NCI-H1436 treated with DMSO at 0.1 percent for 48 hours (cell line): ENCODE measurements at regions not wholly inside any gene's neighbourhood (a gene's known extent, or its start where the extent isn't known, plus 50 kb on each side); places are given as distances from the start of the nearest gene placed in this dataset.

Experiments
- DNase-seq: peaks from one replicate; lab custom pipeline; 2025; lab: John Stamatoyannopoulos, UW

DNA sequence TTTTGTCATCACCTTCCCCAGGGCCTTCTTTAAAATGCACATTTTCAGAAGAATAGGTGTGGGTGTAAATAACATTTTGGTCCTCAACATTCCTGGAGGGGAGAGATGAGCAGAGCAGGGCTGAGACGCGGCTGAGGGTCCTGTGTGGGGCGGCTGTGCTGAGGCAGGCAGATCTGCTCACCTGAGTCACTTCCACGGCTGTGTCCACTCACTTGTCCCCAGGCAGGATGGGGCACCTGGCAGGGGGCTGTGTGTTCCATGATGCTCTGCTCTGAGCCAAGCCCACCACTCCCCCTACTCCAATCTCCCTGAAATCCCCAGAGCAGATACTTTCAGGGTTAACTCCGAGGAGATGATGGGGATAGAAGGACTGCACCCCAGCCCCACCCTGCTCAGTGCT lies 93.8 kb downstream of the GLRX3 start:
- no peak for DNase-seq

GRCh38 chr10:130230611-130231010 lies 94.4 kb downstream of the GLRX3 start:
- DNase-seq = no peak

GRCh38 chr10:130231251-130231741 lies 95.1 kb downstream of the GLRX3 start:
- no peak for DNase-seq

DNA sequence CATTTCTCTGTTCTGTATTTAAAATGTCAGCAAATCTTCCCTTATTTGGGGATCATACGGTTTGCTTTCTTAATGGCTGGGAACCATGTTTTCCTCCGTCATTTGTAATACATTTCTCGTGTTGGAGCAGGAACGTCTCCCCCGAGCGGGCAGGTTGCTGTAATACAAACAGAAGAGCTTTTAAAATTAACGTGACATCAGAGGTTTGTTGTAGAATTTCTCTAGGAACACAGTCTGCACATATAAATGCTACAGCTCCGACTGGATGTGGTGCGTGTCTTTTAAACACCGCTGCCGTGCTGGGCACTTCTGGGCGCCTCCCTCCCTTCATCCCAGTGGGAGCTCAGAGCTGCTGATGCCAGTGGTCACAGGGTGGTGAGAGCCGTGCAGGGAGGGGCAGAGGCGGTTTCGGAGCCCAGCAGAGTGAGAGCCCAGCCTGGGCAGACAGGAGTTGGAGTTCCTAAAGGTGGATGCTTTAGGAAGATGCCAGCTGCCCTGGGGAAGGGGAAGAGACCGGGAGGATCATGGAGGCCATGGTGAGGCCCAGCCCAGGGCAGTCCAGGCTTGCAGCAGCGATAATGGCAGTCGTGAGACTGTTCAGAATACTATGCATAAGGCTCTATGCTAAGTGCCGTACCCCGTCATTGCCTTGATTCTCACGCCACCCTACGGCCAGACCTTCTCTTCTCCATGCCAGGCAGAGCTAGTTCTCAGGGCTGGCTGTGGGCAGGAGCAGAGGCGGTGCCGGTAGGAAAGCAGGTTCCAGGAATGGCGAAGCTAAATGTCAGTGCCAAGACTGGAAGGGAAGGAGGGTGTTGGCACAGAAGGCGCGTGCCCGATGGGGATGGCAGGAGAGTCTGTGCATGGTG lies 96.2 kb downstream of the GLRX3 start:
- DNase-seq = no peak

DNA sequence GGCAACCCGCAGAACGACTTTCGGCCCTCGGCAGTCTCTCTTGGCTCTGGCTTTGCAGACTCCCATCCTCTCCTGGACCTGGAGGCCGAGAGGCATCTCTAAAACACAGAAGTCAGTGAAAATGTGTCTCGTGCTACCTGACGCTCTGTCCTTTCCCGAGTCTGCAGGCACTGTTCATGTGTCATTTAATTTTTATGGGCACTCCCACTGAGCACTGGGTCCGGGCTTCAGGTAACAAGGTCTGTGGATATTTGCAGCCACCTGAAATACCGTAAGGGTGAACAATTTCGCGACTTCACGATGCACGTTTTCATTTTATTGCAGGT lies 96.8 kb downstream of the GLRX3 start:
- DNase-seq = no peak

GRCh38 chr10:130233426-130233825 lies 97.2 kb downstream of the GLRX3 start:
- no peak for DNase-seq

GRCh38 chr10:130234171-130234965 lies 98.2 kb downstream of the GLRX3 start:
- DNase-seq = no peak

GRCh38 chr10:130236711-130237110 lies 100.5 kb downstream of the GLRX3 start:
- DNase-seq = no peak

DNA sequence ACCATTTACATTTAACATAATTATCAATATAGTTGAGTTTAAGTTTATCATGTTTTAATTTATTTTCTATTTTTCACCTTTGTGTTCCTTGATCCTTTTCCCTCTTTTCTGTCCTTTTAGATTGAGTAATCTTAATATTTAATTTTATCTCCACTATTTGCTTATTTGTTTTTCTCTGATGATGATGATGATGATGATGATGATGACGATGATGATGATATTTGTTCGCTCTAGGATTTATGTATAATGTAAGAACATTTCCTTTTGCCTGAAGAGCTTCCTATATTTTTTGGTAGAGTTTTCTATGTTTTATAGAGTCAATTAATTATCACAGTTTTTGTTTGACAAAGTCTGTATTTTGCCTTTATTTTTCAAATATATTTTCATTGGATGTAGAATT lies 104.2 kb downstream of the GLRX3 start:
- DNase-seq = no peak

DNA sequence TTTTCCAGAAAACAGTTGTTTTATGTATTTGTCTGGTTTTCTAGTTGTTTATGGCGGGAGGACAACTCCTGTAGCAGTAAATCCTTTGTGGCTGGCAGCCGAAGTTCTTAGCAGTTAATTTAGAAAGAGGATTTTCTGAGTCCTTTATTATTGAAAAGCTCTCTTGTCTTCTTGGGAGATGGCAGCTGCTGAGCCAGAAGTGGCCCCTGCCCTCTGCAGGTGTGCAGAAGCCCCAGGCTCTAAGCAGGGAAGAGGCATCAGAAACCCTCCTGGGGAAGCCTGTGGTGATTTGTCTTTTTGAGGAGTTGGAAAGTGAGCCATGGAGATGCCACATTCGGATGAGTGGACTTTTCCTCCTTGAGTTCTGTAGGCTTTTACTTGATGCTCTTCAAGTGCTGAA lies 106.3 kb downstream of the GLRX3 start:
- no peak for DNase-seq

DNA sequence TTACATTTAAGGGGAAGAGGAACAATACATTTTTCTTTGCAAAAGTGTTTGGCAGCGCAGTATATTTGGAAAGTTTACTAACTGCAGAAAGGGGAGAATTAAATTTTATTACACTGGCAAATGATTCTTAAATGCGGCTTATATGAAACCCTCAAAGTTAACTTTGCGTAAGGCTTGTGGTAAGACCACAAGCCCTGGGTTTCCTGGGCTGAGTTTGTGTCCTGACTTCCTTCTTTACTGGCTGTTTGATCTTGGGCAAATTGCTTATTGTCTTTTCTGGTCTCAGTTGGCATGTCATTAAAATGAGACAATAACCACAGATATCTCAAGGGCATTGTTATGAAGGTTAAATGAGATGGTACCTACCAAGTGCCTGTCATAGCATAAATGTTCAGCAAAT lies 106.8 kb downstream of the GLRX3 start:
- no peak for DNase-seq

DNA sequence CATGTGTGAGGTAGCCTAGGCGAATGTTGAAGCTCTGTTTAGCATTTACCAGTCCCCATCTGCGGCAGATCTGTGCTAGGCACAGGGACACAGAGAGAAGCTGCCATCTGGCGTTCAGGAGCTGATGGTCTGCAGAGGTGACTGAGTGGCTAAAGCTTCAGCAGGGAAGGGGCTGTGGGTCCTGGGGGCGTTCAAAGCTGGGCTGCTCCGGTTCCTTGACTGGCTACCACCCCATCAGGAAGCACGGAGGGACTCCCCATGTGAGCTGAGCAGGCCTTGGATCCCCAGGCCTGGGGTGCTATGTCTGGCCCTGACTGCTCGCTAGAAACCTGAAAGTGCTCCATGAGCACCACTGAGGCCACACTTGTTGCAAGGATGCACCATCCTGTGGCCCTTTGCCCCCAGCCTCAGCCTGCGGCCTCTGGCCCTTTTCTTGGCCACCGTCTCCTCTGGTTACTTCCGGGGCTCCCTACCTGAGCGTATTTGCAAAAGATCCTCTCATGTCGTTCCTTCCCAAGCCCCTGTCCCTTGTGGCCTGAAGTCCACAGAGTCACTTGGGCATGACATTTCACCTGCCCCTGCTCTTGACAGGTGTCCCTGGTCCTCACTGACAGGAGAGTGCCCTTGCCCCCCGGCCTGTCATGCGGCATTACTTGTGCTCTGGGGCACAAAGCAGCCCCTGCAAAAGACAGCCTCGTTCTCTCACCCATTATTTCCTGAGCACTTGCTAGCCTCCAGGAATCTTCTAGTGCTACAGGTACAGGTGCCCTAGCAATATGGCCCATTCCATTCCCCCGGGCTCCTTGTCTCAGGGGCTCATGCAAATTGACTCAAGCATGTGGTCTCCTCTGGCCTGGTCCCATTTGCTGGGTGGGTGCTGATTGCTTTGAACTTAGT lies 108.1 kb downstream of the GLRX3 start:
- no peak for DNase-seq

DNA sequence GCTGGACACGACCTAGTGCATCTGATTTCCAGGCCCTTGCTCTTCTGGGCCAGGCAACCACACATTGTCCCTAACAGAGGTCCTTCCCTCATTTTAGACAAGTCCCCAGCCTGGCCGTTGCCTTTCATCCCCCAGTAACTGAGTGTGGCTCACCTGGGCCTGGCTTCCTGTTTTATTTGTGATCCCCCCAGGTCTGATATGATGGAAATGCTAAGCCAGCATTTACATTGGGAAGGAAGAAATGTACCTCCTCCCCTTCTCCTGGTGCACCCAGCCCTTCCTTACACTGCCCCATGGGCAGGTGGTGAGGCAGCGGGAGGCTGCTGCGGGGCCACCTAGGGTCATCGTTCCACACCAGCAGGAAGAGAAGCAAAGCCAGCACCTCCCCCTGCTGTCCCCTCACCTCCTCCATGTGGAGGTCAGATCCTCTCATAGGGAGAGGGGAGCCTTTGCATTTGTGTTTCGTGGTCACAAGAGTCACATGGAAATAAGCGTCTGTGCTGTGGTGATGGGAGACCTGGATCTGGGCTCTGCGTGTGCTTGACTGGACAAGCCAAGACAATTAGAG lies 108.8 kb downstream of the GLRX3 start:
- no peak for DNase-seq

DNA sequence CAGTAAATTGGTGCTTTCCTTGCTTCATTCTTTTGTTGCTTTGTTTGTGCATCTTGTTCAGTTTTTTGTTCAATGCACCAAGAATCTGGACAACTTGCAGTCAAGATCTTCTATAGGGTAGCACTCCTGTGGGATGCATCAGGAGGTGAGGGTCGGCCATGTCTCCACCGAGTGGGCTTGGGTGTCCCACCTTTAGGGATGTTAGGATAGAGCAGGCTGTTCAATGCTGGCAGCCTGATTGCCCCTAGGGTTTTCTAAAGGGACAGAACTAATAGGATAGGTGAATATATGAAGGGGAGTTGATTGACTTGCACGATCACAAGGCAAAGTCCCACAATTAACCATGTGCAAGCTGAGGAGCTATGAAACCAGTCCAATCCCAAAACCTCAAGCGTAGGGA lies 109.9 kb downstream of the GLRX3 start:
- no peak for DNase-seq

- no peak for DNase-seq
Observed at GRCh38 chr10:130250127-130250526, 113.9 kb downstream of the GLRX3 start.

GRCh38 chr10:130251766-130252165 lies 115.6 kb downstream of the GLRX3 start:
- DNase-seq = no peak

- no peak for DNase-seq
Observed at GRCh38 chr10:130254243-130254642, 118.1 kb downstream of the GLRX3 start.

DNA sequence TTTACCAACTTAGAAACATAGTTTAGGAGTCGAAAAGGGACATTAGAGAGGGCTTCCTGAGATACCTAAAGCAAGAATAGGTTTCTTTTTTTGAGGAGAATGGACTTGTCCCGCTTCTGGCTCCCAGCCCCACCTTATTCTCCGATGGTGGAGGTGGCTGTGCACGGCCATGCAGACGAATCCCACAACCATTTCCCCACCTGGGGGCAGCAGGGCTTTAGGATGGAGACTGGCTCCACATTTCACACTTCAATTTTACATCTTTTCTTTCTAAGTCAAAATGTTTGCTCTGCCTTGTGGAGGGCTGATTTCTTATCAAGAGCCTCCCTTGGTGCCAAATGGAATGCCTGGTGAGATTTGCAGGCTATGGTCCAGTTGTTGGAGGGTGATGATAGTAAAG lies 118.5 kb downstream of the GLRX3 start:
- DNase-seq = no peak

DNA sequence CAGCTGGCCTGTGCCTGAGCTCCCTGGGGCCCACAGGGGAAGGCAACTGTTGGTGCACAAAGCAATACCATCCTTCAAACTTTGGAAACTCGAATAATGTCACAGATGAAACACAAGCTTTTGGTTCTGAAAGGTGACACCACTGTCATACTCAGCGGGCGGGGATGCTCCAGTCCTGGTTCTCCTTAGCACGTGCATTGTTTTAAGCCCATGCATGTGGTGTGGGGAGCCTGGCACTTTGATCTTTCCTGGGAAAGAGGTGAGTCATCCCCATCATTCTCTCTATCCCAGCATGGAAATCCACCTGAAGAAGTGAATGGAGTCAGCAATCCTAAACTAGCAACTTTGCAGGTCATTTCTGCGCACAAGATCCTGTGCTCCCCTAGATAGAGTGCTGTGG lies 119.6 kb downstream of the GLRX3 start:
- DNase-seq = no peak

GRCh38 chr10:130257897-130258296 lies 121.7 kb downstream of the GLRX3 start:
- no peak for DNase-seq

GRCh38 chr10:130259380-130259779 lies 123.2 kb downstream of the GLRX3 start:
- DNase-seq = no peak

DNA sequence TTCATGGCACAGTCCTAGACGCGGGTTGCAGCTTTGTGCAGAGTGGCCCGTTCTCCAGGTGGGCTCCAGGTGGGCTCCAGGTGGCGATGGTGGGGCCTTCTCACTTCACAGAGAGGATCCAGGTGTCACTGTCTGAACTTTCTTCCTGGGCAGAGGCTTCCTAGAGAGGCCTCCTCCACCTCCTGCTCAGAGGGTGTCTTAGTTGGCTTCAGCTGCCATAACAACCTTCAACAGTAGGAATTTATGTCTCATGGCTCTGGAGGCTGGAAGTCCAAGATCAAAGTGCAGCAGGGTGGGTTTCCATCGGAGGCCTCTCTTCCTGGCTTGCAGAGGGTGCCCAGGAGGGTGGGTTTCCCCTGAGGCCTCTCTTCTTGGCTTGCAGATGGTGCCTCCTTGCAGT lies 125.1 kb downstream of the GLRX3 start:
- DNase-seq = no peak
